Adrenal gland (tissue), 5 donors: ENCODE measurements at regions not wholly inside any gene's neighbourhood (a gene's known extent, or its start where the extent isn't known, plus 50 kb on each side); places are given as distances from the start of the nearest gene placed in this dataset.

Source experiments
- POLR2A ChIP-seq, 2 donors: fragments of 450-650 bp; IDR thresholded peaks; one replicate each; pipeline ENCODE4 v1.6.1; 2017; ENCODE audit warnings: antibody characterized with exemption in 2 of 2, mild to moderate bottlenecking in 2 of 2, moderate library complexity in 1 of 2
- TF ChIP-seq, protein P1 (sequence below), 6 experiments: fragments of 450-650 bp in 4 of 6; fragments of 200-600 bp in 2 of 6; sonication (generic) in 1 of 6; IDR thresholded peaks; 1 replicate in 5 of 6; 2 replicates in 1 of 6; pipeline versions ENCODE4 v1.5.1 to v1.8.0; 2016 to 2021; ENCODE audit warnings: antibody characterized with exemption in 6 of 6, mild to moderate bottlenecking in 2 of 6, moderate library complexity in 1 of 6
- donor health status: DM: no; HTN: no; CAD: no.

DNA sequence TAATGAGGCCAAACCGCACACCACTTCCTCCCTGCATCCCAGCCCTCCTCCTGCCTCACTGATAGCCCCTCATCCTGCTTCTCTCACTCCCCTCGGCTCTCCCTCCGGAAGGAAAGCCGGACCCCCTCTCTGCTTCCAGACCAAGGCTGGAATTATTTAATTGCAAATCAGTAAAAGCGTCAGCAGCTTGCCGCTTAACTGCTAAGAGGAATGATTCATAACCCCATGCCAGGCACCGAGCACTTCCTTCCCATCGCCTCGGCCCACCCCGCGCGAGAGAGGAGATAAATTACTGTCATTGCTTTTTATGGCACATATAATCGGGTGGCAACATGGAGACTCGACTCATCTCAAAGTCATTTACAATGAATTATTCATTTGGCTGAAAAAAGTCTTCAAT is 77.3 kb downstream of the UBIAD1 start:
- TF ChIP-seq, protein P1, sequence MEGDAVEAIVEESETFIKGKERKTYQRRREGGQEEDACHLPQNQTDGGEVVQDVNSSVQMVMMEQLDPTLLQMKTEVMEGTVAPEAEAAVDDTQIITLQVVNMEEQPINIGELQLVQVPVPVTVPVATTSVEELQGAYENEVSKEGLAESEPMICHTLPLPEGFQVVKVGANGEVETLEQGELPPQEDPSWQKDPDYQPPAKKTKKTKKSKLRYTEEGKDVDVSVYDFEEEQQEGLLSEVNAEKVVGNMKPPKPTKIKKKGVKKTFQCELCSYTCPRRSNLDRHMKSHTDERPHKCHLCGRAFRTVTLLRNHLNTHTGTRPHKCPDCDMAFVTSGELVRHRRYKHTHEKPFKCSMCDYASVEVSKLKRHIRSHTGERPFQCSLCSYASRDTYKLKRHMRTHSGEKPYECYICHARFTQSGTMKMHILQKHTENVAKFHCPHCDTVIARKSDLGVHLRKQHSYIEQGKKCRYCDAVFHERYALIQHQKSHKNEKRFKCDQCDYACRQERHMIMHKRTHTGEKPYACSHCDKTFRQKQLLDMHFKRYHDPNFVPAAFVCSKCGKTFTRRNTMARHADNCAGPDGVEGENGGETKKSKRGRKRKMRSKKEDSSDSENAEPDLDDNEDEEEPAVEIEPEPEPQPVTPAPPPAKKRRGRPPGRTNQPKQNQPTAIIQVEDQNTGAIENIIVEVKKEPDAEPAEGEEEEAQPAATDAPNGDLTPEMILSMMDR (IDR thresholded peaks at IDR 0.05), result no peak
- TF ChIP-seq POLR2A (IDR thresholded peaks at IDR 0.05), result no peak
